GM21723 (cell line): ENCODE measurements at regions not wholly inside any gene's neighbourhood (a gene's known extent, or its start where the extent isn't known, plus 50 kb on each side); places are given as distances from the start of the nearest gene placed in this dataset.
"Not testable (repeated sequence)": the region's sequence is repeated elsewhere in the genome, so short reads cannot be mapped to it uniquely, and the experiment has no call there.

Source experiments
- ATAC-seq: cut with Tn5 transposase; IDR thresholded peaks from one replicate; pipeline ENCODE4 v1.9.1; 2021; ENCODE audit warnings: mild to moderate bottlenecking, moderate library complexity; ENCODE audit not compliant: unreplicated experiment

GRCh38 chr2:167388497-167388896, 500.2 kb downstream of the XIRP2 start:
- ATAC-seq = no peak

- ATAC-seq = no peak
Measured at GRCh38 chr2:167386694-167387093, 498.4 kb downstream of the XIRP2 start.

- no peak for ATAC-seq
Measured at GRCh38 chr2:167383610-167384194, 495.4 kb downstream of the XIRP2 start.

GRCh38 chr2:167381349-167381748, 493.1 kb downstream of the XIRP2 start:
- ATAC-seq = no peak

- ATAC-seq = no peak
Measured at GRCh38 chr2:167380555-167380954, 492.3 kb downstream of the XIRP2 start.

GRCh38 chr2:167380094-167380493, 491.8 kb downstream of the XIRP2 start:
- ATAC-seq = no peak

GRCh38 chr2:167369083-167369482, 480.8 kb downstream of the XIRP2 start:
- ATAC-seq = no peak

GRCh38 chr2:167368371-167368770, 480.1 kb downstream of the XIRP2 start:
- no peak for ATAC-seq

- ATAC-seq = no peak
Measured at GRCh38 chr2:167365216-167365615, 476.9 kb downstream of the XIRP2 start.

- ATAC-seq = no peak
Measured at GRCh38 chr2:167361426-167361825, 473.1 kb downstream of the XIRP2 start.

- no peak for ATAC-seq
Measured at GRCh38 chr2:167355821-167356220, 467.5 kb downstream of the XIRP2 start.

GRCh38 chr2:167353605-167354280, 465.5 kb downstream of the XIRP2 start:
- no peak for ATAC-seq

- no peak for ATAC-seq
Measured at GRCh38 chr2:167345559-167345958, 457.3 kb downstream of the XIRP2 start.

GRCh38 chr2:167342769-167343168, 454.5 kb downstream of the XIRP2 start:
- ATAC-seq = no peak

GRCh38 chr2:167340322-167340721, 452.0 kb downstream of the XIRP2 start:
- ATAC-seq = no peak

- ATAC-seq = no peak
Measured at GRCh38 chr2:167336213-167336612, 447.9 kb downstream of the XIRP2 start.

- no peak for ATAC-seq
Measured at GRCh38 chr2:167335541-167335992, 447.3 kb downstream of the XIRP2 start.

GRCh38 chr2:167334146-167334742, 446.0 kb downstream of the XIRP2 start:
- no peak for ATAC-seq

GRCh38 chr2:167333245-167333644, 445.0 kb downstream of the XIRP2 start:
- ATAC-seq = no peak

GRCh38 chr2:167332358-167332757, 444.1 kb downstream of the XIRP2 start:
- ATAC-seq = no peak

GRCh38 chr2:167331636-167332232, 443.5 kb downstream of the XIRP2 start:
- ATAC-seq = peak; percentile 73

- ATAC-seq = not testable (repeated sequence)
Measured at GRCh38 chr2:167328808-167329207, 440.5 kb downstream of the XIRP2 start.
